Natural killer cell (primary cell): ENCODE measurements at regions not wholly inside any gene's neighbourhood (a gene's known extent, or its start where the extent isn't known, plus 50 kb on each side); places are given as distances from the start of the nearest gene placed in this dataset.

Experiments used
- ATAC-seq, 3 donors: fragments of 150-1000 bp in 2 of 3; fragments of 200-7000 bp in 1 of 3; cut with Tn5 transposase; 1 replicate in 1 of 3; 2 replicates in 2 of 3; pipeline ENCODE4 v1.10.0; 2021; ENCODE audit warnings: mild to moderate bottlenecking in 2 of 3, moderate library complexity in 2 of 3
- DNase-seq, 2 donors: peaks; one replicate each; pipeline versions ENCODE4 v3.0.0 to v3.0.0-alpha.2; 2013 to 2021; ENCODE audit warnings: mixed read lengths in 1 of 2
- H3K27ac ChIP-seq: one replicate; pipeline ENCODE4 v1.5.1; 2013; ENCODE audit warnings: mild to moderate bottlenecking, low read length
- H3K27me3 ChIP-seq: one replicate; pipeline ENCODE4 v1.6.1; 2013; ENCODE audit warnings: low read length; ENCODE audit not compliant: control insufficient read depth, insufficient read depth
- H3K36me3 ChIP-seq: one replicate; pipeline ENCODE4 v1.6.1; 2013; ENCODE audit warnings: low read length; ENCODE audit not compliant: control insufficient read depth, insufficient read depth
- H3K4me1 ChIP-seq: one replicate; pipeline ENCODE4 v1.6.1; 2013; ENCODE audit warnings: low read length; ENCODE audit not compliant: control insufficient read depth, insufficient read depth
- H3K4me3 ChIP-seq: one replicate; pipeline ENCODE4 v1.5.1; 2013; ENCODE audit warnings: low read length
- H3K9me3 ChIP-seq: one replicate; pipeline ENCODE4 v1.6.1; 2013; ENCODE audit warnings: low read length; ENCODE audit not compliant: control insufficient read depth, insufficient read depth
- H3K27ac Mint-ChIP-seq, 2 donors: one replicate each; pipeline ENCODE4 v1.8.0; 2022; ENCODE audit warnings: mild to moderate bottlenecking in 2 of 2, mixed read lengths in 2 of 2, moderate library complexity in 1 of 2
- H3K27me3 Mint-ChIP-seq, 2 donors: one replicate each; pipeline ENCODE4 v1.8.0; 2022; ENCODE audit warnings: low read depth in 2 of 2, mixed read lengths in 2 of 2
- H3K36me3 Mint-ChIP-seq: one replicate; pipeline ENCODE4 v1.8.0; 2022; ENCODE audit warnings: mixed read lengths
- H3K4me1 Mint-ChIP-seq, 2 donors: one replicate each; pipeline ENCODE4 v1.8.0; 2022; ENCODE audit warnings: mixed read lengths in 2 of 2
- H3K4me3 Mint-ChIP-seq: one replicate; pipeline ENCODE4 v1.8.0; 2022; ENCODE audit warnings: mild to moderate bottlenecking, moderate library complexity, mixed read lengths
- H3K9me3 Mint-ChIP-seq, 2 donors: one replicate each; pipeline ENCODE4 v1.8.0; 2022; ENCODE audit warnings: mixed read lengths in 2 of 2
- CTCF ChIP-seq: fragments of 200-600 bp; IDR thresholded peaks from one replicate; pipeline ENCODE4 v1.8.0; 2022; ENCODE audit warnings: antibody characterized with exemption
- WGBS: methylation state at CpG from one replicate; pipeline ENCODE4 v1.1.7; 2013; ENCODE audit warnings: missing lambda C conversion rate; ENCODE audit not compliant: insufficient coverage; 5-methylcytosine and 5-hydroxymethylcytosine counted together
- intact Hi-C: fragments of 100-400 bp; cut with micrococcal nuclease; formaldehyde crosslinking; loops from one replicate; pipeline ENCODE4 v1.14.2; 2022

GRCh38 chrX:118167361-118167760 is 50.8 kb upstream of the KLHL13 start:
- no peak overlapping the region for H3K27ac ChIP-seq
- H3K9me3 ChIP-seq: no peaks in the 10 kb centered on the region
- WGBS: 100% methylated on average over 1 of the region's 1 CpG
- Mint-ChIP-seq H3K4me3 (no peak overlapping the region), H3K27ac (no peak overlapping the region), H3K36me3 (no peaks in the 10 kb centered on the region), H3K4me1 (no peaks in the 10 kb centered on the region), H3K9me3 (no peaks in the 10 kb centered on the region), H3K27me3 (peaks cover 0 to 3% of the 10 kb centered on the region in 2 donors)
- no peak for DNase-seq
- no peaks in the 10 kb centered on the region for H3K36me3 ChIP-seq
- no peaks in the 10 kb centered on the region for H3K4me1 ChIP-seq
- ATAC-seq: no peak
- TF ChIP-seq CTCF: no peak
- no peak overlapping the region for H3K4me3 ChIP-seq
- intact Hi-C loops: no loop called here
- H3K27me3 ChIP-seq: no peaks in the 10 kb centered on the region

- H3K4me3 ChIP-seq: no peak overlapping the region
- no peaks in the 10 kb centered on the region for H3K9me3 ChIP-seq
- Mint-ChIP-seq H3K36me3 (no peaks in the 10 kb centered on the region), H3K4me1 (no peaks in the 10 kb centered on the region), H3K27me3 (peaks cover 0 to 3% of the 10 kb centered on the region in 2 donors), H3K27ac (no peak overlapping the region), H3K4me3 (no peak overlapping the region), H3K9me3 (no peaks in the 10 kb centered on the region)
- no peak for DNase-seq
- intact Hi-C loops: no loop called here
- no peak for TF ChIP-seq CTCF
- no peaks in the 10 kb centered on the region for H3K36me3 ChIP-seq
- no peak overlapping the region for H3K27ac ChIP-seq
- H3K27me3 ChIP-seq: no peaks in the 10 kb centered on the region
- no peak for ATAC-seq
- H3K4me1 ChIP-seq: no peaks in the 10 kb centered on the region
These were observed 54.7 kb upstream of the KLHL13 start for GRCh38 chrX:118171356-118171755.

- no peaks in the 10 kb centered on the region for H3K4me1 ChIP-seq
- Mint-ChIP-seq H3K4me1 (no peaks in the 10 kb centered on the region), H3K27ac (no peak overlapping the region), H3K4me3 (no peak overlapping the region), H3K27me3 (peaks cover 3 to 8% of the 10 kb centered on the region in 2 donors), H3K36me3 (no peaks in the 10 kb centered on the region), H3K9me3 (no peaks in the 10 kb centered on the region)
- WGBS: 73% methylated on average over 4 of the region's 5 CpGs
- H3K9me3 ChIP-seq: no peaks in the 10 kb centered on the region
- ATAC-seq: no peak
- intact Hi-C loops: no loop called here
- DNase-seq: no peak
- TF ChIP-seq CTCF: no peak
- H3K4me3 ChIP-seq: no peak overlapping the region
- H3K36me3 ChIP-seq: no peaks in the 10 kb centered on the region
- no peaks in the 10 kb centered on the region for H3K27me3 ChIP-seq
- no peak overlapping the region for H3K27ac ChIP-seq
These were observed 58.0 kb upstream of the KLHL13 start for GRCh38 chrX:118174516-118175098.

GRCh38 chrX:118177708-118178107 is 61.1 kb upstream of the KLHL13 start:
- 82% methylated on average over 1 of the region's 1 CpG for WGBS
- TF ChIP-seq CTCF: no peak
- Mint-ChIP-seq H3K27me3 (peaks cover 0 to 8% of the 10 kb centered on the region in 2 donors), H3K36me3 (no peaks in the 10 kb centered on the region), H3K4me3 (no peak overlapping the region), H3K27ac (no peak overlapping the region), H3K9me3 (no peaks in the 10 kb centered on the region), H3K4me1 (no peaks in the 10 kb centered on the region)
- intact Hi-C loops: no loop called here
- no peaks in the 10 kb centered on the region for H3K27me3 ChIP-seq
- no peak overlapping the region for H3K27ac ChIP-seq
- H3K36me3 ChIP-seq: no peaks in the 10 kb centered on the region
- H3K4me3 ChIP-seq: no peak overlapping the region
- no peaks in the 10 kb centered on the region for H3K9me3 ChIP-seq
- DNase-seq (no peak), ATAC-seq (no peak)
- H3K4me1 ChIP-seq: no peaks in the 10 kb centered on the region
